H1 (cell line): ENCODE measurements at regions not wholly inside any gene's neighbourhood (a gene's known extent, or its start where the extent isn't known, plus 50 kb on each side); places are given as distances from the start of the nearest gene placed in this dataset.

ENCODE experiments used
- CTCF ChIA-PET: fragments of 300-600 bp; sonication (Branson Sonifier 250); formaldehyde crosslinking; loops from one replicate; lab custom pipeline; 2021; ENCODE audit not compliant: partially characterized antibody; lab: Charles Lee
- POLR2A ChIA-PET: fragments of 300-600 bp; sonication (Branson Sonifier 250); formaldehyde crosslinking; loops from one replicate; lab custom pipeline; 2021; ENCODE audit warnings: inconsistent platforms; ENCODE audit not compliant: partially characterized antibody; lab: Charles Lee
- DNase-seq, 2 experiments: peaks; one replicate each; pipeline versions ENCODE4 v3.0.0 to v3.0.0-alpha.2; 2010 to 2022; ENCODE audit warnings: low spot score in 2 of 2, low read depth in 1 of 2, mixed read lengths in 1 of 2
- FAIRE-seq: peaks from 2 replicates; lab custom pipeline; 2011; peaks lifted over from hg19 to GRCh38; lab: Jason Lieb, UNC
- H2AFZ ChIP-seq: 2 replicates; pipeline ENCODE4 v1.8.1; 2012; ENCODE audit warnings: low read length, inconsistent platforms
- H2AK5ac ChIP-seq: 2 replicates; pipeline ENCODE4 v1.6.1; 2013; ENCODE audit warnings: low read depth, low read length
- H2BK120ac ChIP-seq: replicated peaks from 2 replicates; pipeline ENCODE3; 2013; ENCODE audit warnings: low read depth, low read length, inconsistent platforms
- H2BK12ac ChIP-seq: 2 replicates; pipeline ENCODE4 v1.6.1; 2013; ENCODE audit warnings: low read depth, low read length
- H2BK15ac ChIP-seq: 2 replicates; pipeline ENCODE4 v1.6.1; 2013; ENCODE audit warnings: low read length
- H2BK20ac ChIP-seq: 2 replicates; pipeline ENCODE4 v1.6.1; 2013; ENCODE audit warnings: low read length
- H2BK5ac ChIP-seq: 2 replicates; pipeline ENCODE4 v1.6.1; 2013; ENCODE audit warnings: low read depth, low read length
- H3K14ac ChIP-seq: 2 replicates; pipeline ENCODE4 v1.6.1; 2013; ENCODE audit warnings: inconsistent platforms; ENCODE audit not compliant: insufficient read length
- H3K18ac ChIP-seq: 2 replicates; pipeline ENCODE4 v1.6.1; 2013; ENCODE audit warnings: low read length; ENCODE audit errors: extremely low read depth
- H3K23ac ChIP-seq: 2 replicates; pipeline ENCODE4 v1.6.1; 2013; ENCODE audit warnings: inconsistent platforms; ENCODE audit not compliant: insufficient read length
- H3K23me2 ChIP-seq: 2 replicates; pipeline ENCODE4 v1.6.1; 2013; ENCODE audit warnings: low read depth, low read length
- H3K27ac ChIP-seq: 2 replicates; pipeline ENCODE4 v1.6.1; 2011; ENCODE audit warnings: low read depth, low read length, inconsistent platforms
- H3K27me3 ChIP-seq, 4 experiments: replicated peaks in 1 of 4; 1 replicate in 1 of 4; 2 replicates in 3 of 4; pipeline versions ENCODE4 v1.6.1 to v1.8.1; 2011 to 2013; ENCODE audit warnings: low read length in 3 of 4, mild to moderate bottlenecking in 3 of 4, inconsistent platforms in 2 of 4, mixed read lengths in 2 of 4, moderate library complexity in 1 of 4; ENCODE audit not compliant: control insufficient read depth in 3 of 4, insufficient read depth in 3 of 4; ENCODE audit errors: extremely low read depth in 1 of 4
- H3K36me3 ChIP-seq, 4 experiments: 2 replicates each; pipeline versions ENCODE4 v1.6.1 to v1.8.1; 2011 to 2013; ENCODE audit warnings: mild to moderate bottlenecking in 4 of 4, low read length in 3 of 4, moderate library complexity in 2 of 4, control low read depth in 1 of 4, inconsistent platforms in 1 of 4; ENCODE audit not compliant: insufficient read depth in 4 of 4, control insufficient read depth in 2 of 4
- H3K4ac ChIP-seq: replicated peaks from 2 replicates; pipeline ENCODE3; 2013; ENCODE audit warnings: low read length, low read depth, mixed read lengths, inconsistent platforms; ENCODE audit not compliant: insufficient read length
- H3K4me1 ChIP-seq, 4 experiments: replicated peaks in 1 of 4; 1 replicate in 1 of 4; 2 replicates in 3 of 4; pipeline versions ENCODE4 v1.6.1 to v1.8.1; 2011 to 2013; ENCODE audit warnings: low read length in 3 of 4, inconsistent platforms in 2 of 4, mixed read lengths in 1 of 4; ENCODE audit not compliant: insufficient read depth in 4 of 4, control insufficient read depth in 3 of 4
- H3K4me2 ChIP-seq, 2 experiments: 2 replicates each; pipeline versions ENCODE4 v1.6.1 to v1.8.1; 2011 to 2013; ENCODE audit warnings: low read depth in 2 of 2, low read length in 2 of 2, control low read depth in 1 of 2, inconsistent platforms in 1 of 2, mild to moderate bottlenecking in 1 of 2; ENCODE audit not compliant: insufficient read depth in 1 of 2
- H3K4me3 ChIP-seq, 4 experiments: fragments of 200-600, 300-600 bp in 1 of 4; sonication (generic), shearing (Covaris generic), sonication (Bioruptor Twin) in 1 of 4; 2 replicates each; pipeline versions ENCODE4 v1.5.1 to v1.8.1; 2011 to 2016; ENCODE audit warnings: low read length in 4 of 4, low read depth in 3 of 4, control low read depth in 2 of 4, inconsistent platforms in 2 of 4, mild to moderate bottlenecking in 2 of 4, mixed read lengths in 1 of 4, moderate library complexity in 1 of 4; ENCODE audit not compliant: insufficient read depth in 2 of 4; ENCODE audit errors: extremely low read depth in 1 of 4
- H3K56ac ChIP-seq: replicated peaks from 2 replicates; pipeline ENCODE3; 2013; ENCODE audit warnings: low read depth, mild to moderate bottlenecking, mixed read lengths, low read length, inconsistent platforms; ENCODE audit not compliant: insufficient read length
- H3K79me1 ChIP-seq: 2 replicates; pipeline ENCODE4 v1.6.1; 2013; ENCODE audit warnings: low read depth, low read length, control low read depth
- H3K79me2 ChIP-seq, 2 experiments: 2 replicates each; pipeline versions ENCODE4 v1.6.1 to v1.8.1; 2012 to 2013; ENCODE audit warnings: low read length in 2 of 2, mild to moderate bottlenecking in 2 of 2, inconsistent platforms in 1 of 2; ENCODE audit not compliant: insufficient read depth in 2 of 2, control insufficient read depth in 1 of 2
- H3K9ac ChIP-seq, 4 experiments: replicated peaks in 1 of 4; 1 replicate in 1 of 4; 2 replicates in 3 of 4; pipeline versions ENCODE4 v1.6.1 to v1.8.1; 2011 to 2013; ENCODE audit warnings: low read depth in 3 of 4, low read length in 3 of 4, control low read depth in 2 of 4, mild to moderate bottlenecking in 2 of 4, moderate library complexity in 2 of 4, inconsistent platforms in 1 of 4; ENCODE audit errors: extremely low read depth in 1 of 4
- H3K9me3 ChIP-seq, 2 experiments: 2 replicates each; pipeline versions ENCODE4 v1.6.1 to v1.8.1; 2012 to 2013; ENCODE audit warnings: mild to moderate bottlenecking in 2 of 2, moderate library complexity in 2 of 2, control low read depth in 1 of 2, inconsistent platforms in 1 of 2, low read depth in 1 of 2, low read length in 1 of 2, mixed read lengths in 1 of 2; ENCODE audit not compliant: insufficient read depth in 2 of 2
- H4K20me1 ChIP-seq, 2 experiments: replicated peaks in 1 of 2; 2 replicates each; pipeline versions ENCODE3 to v1.8.1; 2011 to 2013; ENCODE audit warnings: inconsistent platforms in 2 of 2, low read length in 2 of 2, mild to moderate bottlenecking in 1 of 2; ENCODE audit not compliant: insufficient read depth in 2 of 2, control insufficient read depth in 1 of 2
- H4K5ac ChIP-seq: 2 replicates; pipeline ENCODE4 v1.6.1; 2013; ENCODE audit warnings: low read length, low read depth, mixed read lengths, inconsistent platforms; ENCODE audit not compliant: insufficient read length
- H4K8ac ChIP-seq: 2 replicates; pipeline ENCODE4 v1.8.0; 2013; ENCODE audit warnings: mild to moderate bottlenecking, moderate library complexity, low read length, inconsistent platforms; ENCODE audit not compliant: insufficient read depth; ENCODE audit errors: extremely low read depth
- H4K91ac ChIP-seq: replicated peaks from 2 replicates; pipeline ENCODE3; 2013; ENCODE audit warnings: low read length, mixed read lengths, inconsistent platforms; ENCODE audit not compliant: insufficient read length
- BACH1 ChIP-seq: IDR thresholded peaks from 2 replicates; pipeline ENCODE4 v1.6.1; 2012; ENCODE audit warnings: low read length, improper control_type of control experiment
- CREB1 ChIP-seq: IDR thresholded peaks from 2 replicates; pipeline ENCODE4 v1.6.1; 2012; ENCODE audit warnings: inconsistent platforms
- CTBP2 ChIP-seq: IDR thresholded peaks from 2 replicates; pipeline ENCODE4 v1.7.0; 2011; ENCODE audit warnings: borderline replicate concordance, mild to moderate bottlenecking, moderate library complexity, mixed read lengths, low read length; ENCODE audit not compliant: insufficient read depth, insufficient read length
- EZH2 ChIP-seq: fragments of 200-600 bp; sonication (generic); IDR thresholded peaks from 2 replicates; pipeline ENCODE4 v1.7.1; 2012; ENCODE audit warnings: low read depth, mild to moderate bottlenecking, moderate library complexity, low read length, inconsistent platforms; ENCODE audit not compliant: severe bottlenecking
- JUN ChIP-seq: IDR thresholded peaks from 2 replicates; pipeline ENCODE4 v1.6.1; 2011; ENCODE audit warnings: low read depth, mild to moderate bottlenecking, improper control_type of control experiment, low read length
- JUND ChIP-seq: IDR thresholded peaks from 2 replicates; pipeline ENCODE4 v1.6.1; 2011; ENCODE audit warnings: mild to moderate bottlenecking, improper control_type of control experiment, low read length
- RFX5 ChIP-seq: IDR thresholded peaks from 2 replicates; pipeline ENCODE4 v1.6.1; 2011; ENCODE audit warnings: low read depth, low read length, improper control_type of control experiment, borderline replicate concordance
- SP1 ChIP-seq: IDR thresholded peaks from 2 replicates; pipeline ENCODE4 v1.6.1; 2011; ENCODE audit warnings: low read depth, low read length
- TAF1 ChIP-seq: IDR thresholded peaks from 2 replicates; pipeline ENCODE4 v1.6.1; 2011; ENCODE audit warnings: mild to moderate bottlenecking, low read depth, low read length
- WGBS, 2 experiments: shearing (Covaris generic) in 1 of 2; methylation state at CpG; one replicate each; pipeline versions ENCODE4 v1.1.6 to v1.1.7; 2013 to 2015; ENCODE audit warnings: low lambda C conversion rate in 2 of 2, mixed read lengths in 2 of 2, inconsistent platforms in 1 of 2, low coverage in 1 of 2, missing lambda C conversion rate in 1 of 2; ENCODE audit not compliant: insufficient replicate concordance in 2 of 2, insufficient coverage in 1 of 2, insufficient read length in 1 of 2; ENCODE audit errors: extremely low coverage in 1 of 2, missing lambda C conversion rate in 1 of 2; 5-methylcytosine and 5-hydroxymethylcytosine counted together

- FAIRE-seq, result no peak
- H2BK120ac ChIP-seq, result no peak overlapping the region
- WGBS, 2 experiments, result 70% methylated on average over 1 of the region's 1 CpG; no CpG with 5 or more reads in 1 of the 2 experiments
- H2BK5ac ChIP-seq, result no peak overlapping the region
- H2AK5ac ChIP-seq, result no peak overlapping the region
- no peak overlapping the region for H4K5ac ChIP-seq
- H3K4me2 ChIP-seq, result no peak overlapping the region
- H4K91ac ChIP-seq, result no peak overlapping the region
- ChIA-PET CTCF (no interaction called here), POLR2A (no interaction called here)
- no peak overlapping the region for H3K23ac ChIP-seq
- no peaks in the 10 kb centered on the region for H3K4me1 ChIP-seq
- H3K4ac ChIP-seq, result no peak overlapping the region
- no peak overlapping the region for H2BK15ac ChIP-seq
- H2BK20ac ChIP-seq, result no peak overlapping the region
- no peak overlapping the region for H3K9ac ChIP-seq
- no peaks in the 10 kb centered on the region for H3K79me2 ChIP-seq
- H3K23me2 ChIP-seq, result no peaks in the 10 kb centered on the region
- no peak overlapping the region for H4K8ac ChIP-seq
- 0 out of 2 replicates have a peak overlapping the region, but pooled peaks have one; percentile 6 for H2AFZ ChIP-seq
- no peak overlapping the region for H3K56ac ChIP-seq
- H3K27me3 ChIP-seq, result no peaks in the 10 kb centered on the region
- no peaks in the 10 kb centered on the region for H3K9me3 ChIP-seq
- no peaks in the 10 kb centered on the region for H3K79me1 ChIP-seq
- H3K36me3 ChIP-seq, result no peaks in the 10 kb centered on the region
- no peak overlapping the region for H2BK12ac ChIP-seq
- no peak overlapping the region for H3K4me3 ChIP-seq
- no peak overlapping the region for H3K18ac ChIP-seq
- DNase-seq, result no peak
- H3K14ac ChIP-seq, result no peak overlapping the region
- no peaks in the 10 kb centered on the region for H4K20me1 ChIP-seq
- H3K27ac ChIP-seq, result no peak overlapping the region
- TF ChIP-seq JUND (no peak), BACH1 (no peak), CREB1 (no peak), JUN (no peak), CTBP2 (no peak), EZH2 (no peak), RFX5 (no peak), TAF1 (no peak), SP1 (no peak)
These were observed 165.5 kb downstream of the ZIC1 start for GRCh38 chr3:147574621-147575020.
